ENCODE measurements at regions not wholly inside any gene's neighbourhood (a gene's known extent, or its start where the extent isn't known, plus 50 kb on each side); places are given as distances from the start of the nearest gene placed in this dataset.

DNA sequence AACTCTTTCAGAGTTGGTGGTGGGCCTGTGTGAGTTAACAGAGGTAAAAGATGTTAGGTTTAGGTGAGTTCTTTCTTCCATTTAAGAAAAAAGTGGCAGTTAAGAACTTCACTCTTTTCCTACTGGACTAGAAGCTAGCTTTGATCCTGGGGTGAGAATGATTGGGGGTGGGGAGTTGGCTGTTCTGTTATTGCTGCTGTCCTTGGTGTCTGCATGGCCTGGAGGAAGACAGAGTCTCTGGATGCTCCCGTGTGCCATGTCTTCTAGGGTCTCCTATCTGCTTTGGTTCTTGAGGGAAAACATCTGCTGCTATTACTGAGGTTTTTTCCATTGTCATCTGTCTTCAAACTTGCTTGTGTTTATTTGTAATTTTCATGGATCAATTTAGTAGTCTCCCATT, 275.7 kb downstream of the HLX start:
- CTCF ChIA-PET (ENCODE audit: partially characterized antibody), result interaction anchor here (1.1 kb wide), 1 partner anchor 28 kb away, joined by 3 read pairs; no protein-coding TSS in a partner anchor
- POLR2A ChIA-PET (ENCODE audit: partially characterized antibody), result no interaction called here
- H3K27ac ChIP-seq (ENCODE audit: low read depth, low read length), result no peak overlapping the region
- no peaks in the 10 kb centered on the region for H3K27me3 ChIP-seq (ENCODE audit: insufficient read depth, low read length)
- Mint-ChIP-seq H3K4me1 (no peaks in the 10 kb centered on the region), H3K4me3 (no peak overlapping the region), H3K27ac (no peak overlapping the region), H3K27me3 (peaks cover 0 to 2% of the 10 kb centered on the region in 2 donors), H3K9me3 (peaks cover 0 to 3% (median 0%) of the 10 kb centered on the region in 8 donors), H3K36me3 (no peaks in the 10 kb centered on the region)
- H3K4me3 ChIP-seq (ENCODE audit: low read length in 2 of 2), result no peak overlapping the region
- no peak for DNase-seq
- no peaks in the 10 kb centered on the region for H3K36me3 ChIP-seq (ENCODE audit: insufficient read depth, low read length)
- no peaks in the 10 kb centered on the region for H3K9me3 ChIP-seq (ENCODE audit: control insufficient read depth in 1 of 2, low read length in 2 of 2)
- intact Hi-C loops (cut with micrococcal nuclease), result no loop called here
- H3K4me1 ChIP-seq (ENCODE audit: insufficient read depth, low read length), result no peaks in the 10 kb centered on the region

DNA sequence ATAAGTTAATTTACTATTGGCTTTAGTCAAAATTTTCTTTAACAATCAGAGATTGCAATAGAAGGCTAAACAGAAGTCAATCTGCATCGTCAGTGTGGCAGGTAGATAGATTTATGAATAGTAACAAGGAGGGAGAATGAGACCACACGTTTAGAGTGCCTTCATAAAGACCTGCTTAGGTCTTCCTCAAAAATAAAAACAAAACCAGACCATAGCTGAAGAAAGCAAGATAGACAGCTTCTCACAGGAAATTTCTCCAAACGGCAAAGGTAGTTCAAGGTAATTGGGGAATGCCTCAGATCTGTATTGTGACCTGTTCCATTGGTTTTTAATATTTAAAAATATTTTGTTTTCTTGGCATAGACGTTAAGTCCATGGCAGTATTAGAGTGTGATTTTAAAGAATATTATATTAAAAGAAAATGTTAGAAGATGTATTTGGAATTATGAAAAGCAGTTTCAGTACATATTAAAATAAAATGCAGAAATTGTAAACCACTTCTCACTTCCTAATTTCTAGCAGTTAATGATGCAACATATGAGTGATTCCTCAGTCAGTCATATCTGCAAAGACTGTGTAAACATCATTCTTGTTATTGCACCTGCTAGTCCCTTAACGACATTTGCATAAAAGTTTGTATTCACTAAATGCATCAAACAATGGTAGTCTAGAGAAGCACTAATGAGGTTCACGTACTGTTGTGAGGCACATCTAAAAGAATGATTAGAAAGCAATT, 278.0 kb downstream of the HLX start:
- Histone ChIP-seq H3K9me3 (ENCODE audit: control insufficient read depth in 1 of 2, low read length in 2 of 2) (no peaks in the 10 kb centered on the region), H3K4me3 (ENCODE audit: low read length in 2 of 2) (no peak overlapping the region), H3K36me3 (ENCODE audit: insufficient read depth, low read length) (no peaks in the 10 kb centered on the region), H3K27ac (ENCODE audit: low read depth, low read length) (no peak overlapping the region), H3K27me3 (ENCODE audit: insufficient read depth, low read length) (no peaks in the 10 kb centered on the region), H3K4me1 (ENCODE audit: insufficient read depth, low read length) (no peaks in the 10 kb centered on the region)
- Mint-ChIP-seq H3K9me3 (peaks cover 0 to 3% (median 0%) of the 10 kb centered on the region in 8 donors), H3K4me1 (no peaks in the 10 kb centered on the region), H3K4me3 (no peak overlapping the region), H3K36me3 (no peaks in the 10 kb centered on the region), H3K27me3 (peaks cover 0 to 2% of the 10 kb centered on the region in 2 donors), H3K27ac (no peak overlapping the region)
- DNase-seq, result no peak
- CTCF ChIA-PET (ENCODE audit: partially characterized antibody), result no interaction called here
- POLR2A ChIA-PET (ENCODE audit: partially characterized antibody), result no interaction called here
- intact Hi-C loops (cut with micrococcal nuclease), result no loop called here

DNA sequence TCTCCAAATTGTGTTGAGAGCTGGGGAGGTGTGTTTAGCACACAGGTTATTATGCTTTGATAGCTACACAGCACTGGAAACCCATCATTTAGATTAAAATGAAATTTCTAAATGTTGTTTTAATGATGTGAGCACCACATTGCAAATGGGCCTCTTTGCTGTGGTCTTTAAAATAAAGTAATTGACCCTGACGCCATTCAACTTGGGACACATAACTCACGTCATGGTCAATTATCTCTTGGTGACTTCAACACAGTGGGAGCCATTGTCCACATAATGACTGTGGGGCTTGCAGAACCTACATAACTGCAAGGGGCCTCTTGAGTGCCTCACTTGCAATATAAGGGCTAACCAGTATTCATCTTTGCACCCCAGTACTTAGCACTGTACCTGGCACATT, 280.4 kb downstream of the HLX start:
- Mint-ChIP-seq H3K27ac (no peak overlapping the region), H3K36me3 (no peaks in the 10 kb centered on the region), H3K4me3 (no peak overlapping the region), H3K27me3 (peaks cover 0 to 2% of the 10 kb centered on the region in 2 donors), H3K9me3 (peaks cover 0 to 2% (median 0%) of the 10 kb centered on the region in 8 donors), H3K4me1 (no peaks in the 10 kb centered on the region)
- H3K4me3 ChIP-seq (ENCODE audit: low read length in 2 of 2), result no peak overlapping the region
- intact Hi-C loops (cut with micrococcal nuclease), result no loop called here
- H3K27me3 ChIP-seq (ENCODE audit: insufficient read depth, low read length), result no peaks in the 10 kb centered on the region
- H3K36me3 ChIP-seq (ENCODE audit: insufficient read depth, low read length), result no peaks in the 10 kb centered on the region
- CTCF ChIA-PET (ENCODE audit: partially characterized antibody), result no interaction called here
- DNase-seq, result no peak
- no peak overlapping the region for H3K27ac ChIP-seq (ENCODE audit: low read depth, low read length)
- H3K9me3 ChIP-seq (ENCODE audit: control insufficient read depth in 1 of 2, low read length in 2 of 2), result no peaks in the 10 kb centered on the region
- POLR2A ChIA-PET (ENCODE audit: partially characterized antibody), result no interaction called here
- H3K4me1 ChIP-seq (ENCODE audit: insufficient read depth, low read length), result no peaks in the 10 kb centered on the region

- Mint-ChIP-seq H3K27me3 (peaks cover under 1 to 2% of the 10 kb centered on the region in 2 donors), H3K36me3 (no peaks in the 10 kb centered on the region)
- POLR2A ChIA-PET (ENCODE audit: partially characterized antibody), result no interaction called here
Measured at GRCh38 chr1:221161571-221162041, 282.4 kb downstream of the HLX start.

DNA sequence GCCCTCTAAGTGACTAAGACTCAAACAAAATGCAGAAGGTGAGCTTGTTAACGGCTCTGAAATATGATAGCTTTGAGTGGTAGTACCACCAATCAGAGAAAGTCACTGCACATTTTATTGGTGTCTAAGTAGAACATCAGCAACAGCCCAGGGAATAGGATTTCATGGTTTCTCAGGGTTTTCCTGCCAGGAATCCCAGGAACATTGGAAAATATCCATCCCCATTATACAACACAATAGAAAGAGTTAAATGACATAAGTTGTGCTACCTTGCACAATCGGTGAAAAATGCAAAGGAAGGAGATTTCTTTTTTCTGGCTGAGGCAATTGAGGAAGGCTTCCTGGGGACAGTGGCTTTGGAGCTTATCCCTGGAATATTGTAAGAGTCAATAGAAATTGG, 283.1 kb downstream of the HLX start:
- H3K4me1 ChIP-seq (ENCODE audit: insufficient read depth, low read length), result no peaks in the 10 kb centered on the region
- H3K36me3 ChIP-seq (ENCODE audit: insufficient read depth, low read length), result no peaks in the 10 kb centered on the region
- H3K4me3 ChIP-seq (ENCODE audit: low read length in 2 of 2), result no peak overlapping the region
- no peak overlapping the region for H3K4me3 Mint-ChIP-seq
- intact Hi-C loops (cut with micrococcal nuclease), result no loop called here
- DNase-seq, result no peak
- CTCF ChIA-PET (ENCODE audit: partially characterized antibody), result no interaction called here
- H3K4me1 Mint-ChIP-seq, result no peaks in the 10 kb centered on the region
- POLR2A ChIA-PET (ENCODE audit: partially characterized antibody), result no interaction called here
- H3K9me3 Mint-ChIP-seq, result peaks cover 0 to 2% (median 0%) of the 10 kb centered on the region in 8 donors
- H3K27ac Mint-ChIP-seq, result no peak overlapping the region
- H3K27ac ChIP-seq (ENCODE audit: low read depth, low read length), result no peak overlapping the region
- no peaks in the 10 kb centered on the region for H3K9me3 ChIP-seq (ENCODE audit: control insufficient read depth in 1 of 2, low read length in 2 of 2)
- H3K36me3 Mint-ChIP-seq, result no peaks in the 10 kb centered on the region
- H3K27me3 ChIP-seq (ENCODE audit: insufficient read depth, low read length), result no peaks in the 10 kb centered on the region
- peaks cover 2 to 4% of the 10 kb centered on the region in 2 donors for H3K27me3 Mint-ChIP-seq

More at GRCh38 chr1:221161571-221162041, 282.4 kb downstream of the HLX start:
- Mint-ChIP-seq H3K27ac (no peak overlapping the region), H3K4me1 (no peaks in the 10 kb centered on the region), H3K4me3 (peak overlapping the region in 2 of 8 donors; percentile 6 to 53), H3K9me3 (peaks cover 0 to 2% (median 0%) of the 10 kb centered on the region in 8 donors)
- no peaks in the 10 kb centered on the region for H3K27me3 ChIP-seq (ENCODE audit: insufficient read depth, low read length)
- H3K9me3 ChIP-seq (ENCODE audit: control insufficient read depth in 1 of 2, low read length in 2 of 2), result no peaks in the 10 kb centered on the region
- intact Hi-C loops (cut with micrococcal nuclease), result no loop called here
- CTCF ChIA-PET (ENCODE audit: partially characterized antibody), result no interaction called here
- no peak for DNase-seq
- no peaks in the 10 kb centered on the region for H3K36me3 ChIP-seq (ENCODE audit: insufficient read depth, low read length)
- no peak overlapping the region for H3K27ac ChIP-seq (ENCODE audit: low read depth, low read length)
- no peaks in the 10 kb centered on the region for H3K4me1 ChIP-seq (ENCODE audit: insufficient read depth, low read length)
- H3K4me3 ChIP-seq (ENCODE audit: low read length in 2 of 2), result no peak overlapping the region

DNA sequence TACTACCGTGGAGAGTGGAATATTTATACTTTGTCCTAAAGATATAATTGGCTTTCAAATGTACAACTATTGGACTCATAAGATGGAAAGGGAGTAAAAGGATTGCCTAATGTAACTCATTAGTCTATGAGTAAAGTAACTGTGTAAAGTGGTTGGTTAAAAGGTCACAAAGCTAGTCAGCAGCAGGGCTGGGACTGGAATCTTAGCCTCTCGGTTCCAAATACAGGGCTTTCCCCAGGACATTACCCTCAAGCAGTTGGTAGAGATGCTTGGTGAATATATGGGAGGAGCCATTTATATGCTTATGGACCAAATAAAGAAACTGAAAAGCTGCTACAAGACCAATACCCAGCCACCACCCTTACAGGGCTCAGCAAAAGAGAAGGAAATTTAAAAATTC, 283.7 kb downstream of the HLX start:
- intact Hi-C loops (cut with micrococcal nuclease), result no loop called here
- no peak overlapping the region for H3K27ac ChIP-seq (ENCODE audit: low read depth, low read length)
- H3K4me1 ChIP-seq (ENCODE audit: insufficient read depth, low read length), result no peaks in the 10 kb centered on the region
- no peaks in the 10 kb centered on the region for H3K9me3 ChIP-seq (ENCODE audit: control insufficient read depth in 1 of 2, low read length in 2 of 2)
- no peaks in the 10 kb centered on the region for H3K4me1 Mint-ChIP-seq
- DNase-seq, result no peak
- peaks cover 0 to 2% (median 0%) of the 10 kb centered on the region in 8 donors for H3K9me3 Mint-ChIP-seq
- ChIA-PET CTCF (ENCODE audit: partially characterized antibody) (no interaction called here), POLR2A (ENCODE audit: partially characterized antibody) (no interaction called here)
- H3K27me3 ChIP-seq (ENCODE audit: insufficient read depth, low read length), result no peaks in the 10 kb centered on the region
- H3K4me3 ChIP-seq (ENCODE audit: low read length in 2 of 2), result no peak overlapping the region
- no peak overlapping the region for H3K27ac Mint-ChIP-seq
- H3K36me3 ChIP-seq (ENCODE audit: insufficient read depth, low read length), result no peaks in the 10 kb centered on the region
- peaks cover 4 to 5% of the 10 kb centered on the region in 2 donors for H3K27me3 Mint-ChIP-seq
- no peaks in the 10 kb centered on the region for H3K36me3 Mint-ChIP-seq
- H3K4me3 Mint-ChIP-seq, result no peak overlapping the region

DNA sequence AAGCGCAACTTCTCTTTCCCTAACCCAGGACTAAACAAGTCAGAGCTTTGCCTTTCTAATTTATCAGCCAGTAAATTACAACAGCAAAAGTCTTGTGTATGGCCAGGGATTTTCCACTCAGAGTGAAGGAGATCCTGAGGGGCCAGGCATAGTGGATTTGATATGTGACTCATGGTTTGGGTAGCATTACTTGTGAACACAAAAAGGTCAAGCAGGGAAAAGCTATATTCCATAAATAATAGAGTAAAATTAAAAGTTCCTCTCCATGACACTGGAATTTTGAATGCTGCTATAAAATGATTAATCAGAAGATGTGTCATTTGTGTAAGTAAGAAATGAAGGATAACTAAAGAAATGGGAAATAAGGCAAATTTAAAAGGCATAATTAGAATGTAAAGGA, 284.8 kb downstream of the HLX start:
- Histone ChIP-seq H3K9me3 (ENCODE audit: control insufficient read depth in 1 of 2, low read length in 2 of 2) (no peaks in the 10 kb centered on the region), H3K4me3 (ENCODE audit: low read length in 2 of 2) (no peak overlapping the region), H3K4me1 (ENCODE audit: insufficient read depth, low read length) (no peaks in the 10 kb centered on the region), H3K27ac (ENCODE audit: low read depth, low read length) (no peak overlapping the region), H3K27me3 (ENCODE audit: insufficient read depth, low read length) (no peaks in the 10 kb centered on the region), H3K36me3 (ENCODE audit: insufficient read depth, low read length) (no peaks in the 10 kb centered on the region)
- Mint-ChIP-seq H3K36me3 (no peaks in the 10 kb centered on the region), H3K27me3 (peaks cover 2 to 4% of the 10 kb centered on the region in 2 donors), H3K4me1 (no peaks in the 10 kb centered on the region), H3K4me3 (no peak overlapping the region), H3K9me3 (peaks cover 0 to 2% (median 0%) of the 10 kb centered on the region in 8 donors), H3K27ac (no peak overlapping the region)
- ChIA-PET CTCF (ENCODE audit: partially characterized antibody) (no interaction called here), POLR2A (ENCODE audit: partially characterized antibody) (no interaction called here)
- DNase-seq, result no peak
- intact Hi-C loops (cut with micrococcal nuclease), result no loop called here

Measured in CD4-positive, alpha-beta memory T cell (primary cell).